ENCODE measurements at regions not wholly inside any gene's neighbourhood (a gene's known extent, or its start where the extent isn't known, plus 50 kb on each side); places are given as distances from the start of the nearest gene placed in this dataset.

GRCh38 chr1:219419065-219419464, 193.8 kb downstream of the ZC3H11B start:
- TF ChIP-seq CTCF (IDR thresholded peaks at IDR 0.05) (no peak), POLR2A (IDR thresholded peaks at IDR 0.05; ENCODE audit: low read length) (no peak), PHF8 (IDR thresholded peaks at IDR 0.05; ENCODE audit: borderline replicate concordance, low read depth) (no peak), EP300 (IDR thresholded peaks at IDR 0.05) (no peak), POLR2AphosphoS2 (conservative IDR thresholded peaks at IDR 0.05; ENCODE audit: low read length) (no peak), REST (IDR thresholded peaks at IDR 0.05) (no peak), RNF2 (IDR thresholded peaks at IDR 0.05; ENCODE audit: borderline replicate concordance, low read depth) (no peak)

Measured in A549 (cell line).